Tongue (tissue), 1 donor: ENCODE measurements at regions not wholly inside any gene's neighbourhood (a gene's known extent, or its start where the extent isn't known, plus 50 kb on each side); places are given as distances from the start of the nearest gene placed in this dataset.
"Not testable (repeated sequence)": the region's sequence is repeated elsewhere in the genome, so short reads cannot be mapped to it uniquely, and the experiment has no call there.

Source experiments
- DNase-seq: peaks from one replicate; pipeline ENCODE4 v3.0.0-alpha.2; 2015

GRCh38 chr12:23259558-23259957 lies 634.6 kb downstream of the ETNK1 start:
- no peak for DNase-seq

GRCh38 chr12:23262670-23263069 lies 637.7 kb downstream of the ETNK1 start:
- DNase-seq: no peak

- no peak for DNase-seq
Observed at GRCh38 chr12:23277831-23278230, 652.9 kb downstream of the ETNK1 start.

GRCh38 chr12:23281295-23281694 lies 656.3 kb downstream of the ETNK1 start:
- DNase-seq: no peak

DNA sequence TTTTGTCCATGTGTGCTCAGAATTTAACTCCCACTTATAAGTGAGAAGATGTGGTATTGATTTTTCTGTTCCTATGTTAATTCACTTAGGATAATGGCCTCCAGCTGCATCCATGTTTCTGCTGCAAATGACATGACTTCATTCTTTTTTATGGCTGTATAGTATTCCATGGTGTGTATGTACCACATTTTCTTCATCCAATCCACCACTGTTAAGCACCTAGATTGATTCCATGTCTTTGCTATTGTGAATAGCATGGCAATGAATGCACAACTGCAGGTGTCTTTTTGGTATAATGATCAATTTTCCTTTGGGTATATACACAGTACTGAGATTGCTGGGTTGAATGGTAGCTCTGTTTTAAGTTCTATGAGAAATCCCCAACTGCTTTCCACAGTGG lies 657.7 kb downstream of the ETNK1 start:
- DNase-seq: no peak

DNA sequence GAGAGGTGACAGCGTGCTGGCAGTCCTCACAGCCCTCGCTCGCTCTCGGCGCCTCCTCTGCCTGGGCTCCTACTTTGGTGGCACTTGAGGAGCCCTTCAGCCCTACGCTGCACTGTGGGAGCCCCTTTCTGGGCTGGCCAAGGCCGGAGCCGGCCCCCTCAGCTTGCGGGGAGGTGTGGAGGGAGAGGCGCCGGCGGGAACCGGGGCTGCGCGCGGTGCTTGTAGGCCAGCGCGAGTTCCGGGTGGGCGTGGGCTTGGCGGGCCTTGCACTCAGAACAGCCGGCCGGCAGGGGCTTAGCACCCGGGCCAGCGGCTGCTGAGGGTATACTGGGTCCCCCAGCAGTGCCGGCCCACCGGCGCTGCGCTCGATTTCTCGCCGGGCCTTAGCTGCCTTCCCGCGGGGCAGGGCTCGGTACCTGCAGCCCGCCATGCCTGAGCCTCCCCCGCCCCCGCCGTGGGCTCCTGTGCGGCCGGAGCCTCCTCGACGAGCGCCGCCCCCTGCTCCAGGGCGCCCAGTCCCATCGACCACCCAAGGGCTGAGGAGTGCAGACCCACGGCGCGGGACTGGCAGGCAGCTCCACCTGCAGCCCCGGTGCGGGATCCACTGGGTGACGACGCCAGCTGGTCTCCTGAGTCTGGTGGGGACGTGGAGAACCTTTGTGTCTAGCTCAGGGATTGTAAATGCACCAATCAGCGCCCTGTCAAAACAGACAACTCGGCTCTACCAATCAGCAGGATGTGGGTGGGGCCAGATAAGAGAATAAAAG lies 661.0 kb downstream of the ETNK1 start:
- DNase-seq: not testable (repeated sequence)

DNA sequence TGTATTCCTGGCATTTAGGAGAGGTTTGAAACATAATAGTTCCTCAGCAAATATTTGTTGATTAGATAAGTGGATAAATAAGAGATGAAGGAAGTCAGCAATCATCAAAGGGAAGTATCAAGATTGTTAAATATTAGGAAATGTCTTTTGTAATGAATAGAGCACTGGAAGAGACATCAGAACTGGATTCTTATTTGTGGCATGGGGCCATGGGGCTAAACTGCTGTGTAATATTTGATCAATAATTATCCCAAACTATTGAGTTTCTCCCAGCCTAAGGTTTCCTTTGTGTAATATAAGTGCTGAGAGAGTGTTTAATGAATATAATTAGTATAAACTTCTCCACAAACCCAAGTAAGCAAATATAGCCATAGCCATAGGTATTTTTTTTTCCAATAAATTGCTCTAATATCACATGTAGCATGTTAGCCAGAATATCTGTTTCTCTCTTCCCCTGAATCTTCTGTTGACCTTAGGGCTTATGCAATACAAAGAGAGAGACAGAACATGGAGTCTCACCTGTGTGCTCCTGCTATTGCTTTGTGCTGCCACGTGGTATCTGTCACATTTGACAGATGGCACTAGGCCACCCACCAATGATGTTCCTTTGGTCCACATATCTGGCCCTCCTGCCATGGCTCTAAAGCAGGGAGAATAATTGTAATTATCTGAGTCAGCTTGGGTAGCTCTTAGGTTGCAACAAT lies 658.7 kb downstream of the SOX5 start:
- DNase-seq: no peak

- no peak for DNase-seq
Observed at GRCh38 chr12:23303220-23303619, 646.2 kb downstream of the SOX5 start.

DNA sequence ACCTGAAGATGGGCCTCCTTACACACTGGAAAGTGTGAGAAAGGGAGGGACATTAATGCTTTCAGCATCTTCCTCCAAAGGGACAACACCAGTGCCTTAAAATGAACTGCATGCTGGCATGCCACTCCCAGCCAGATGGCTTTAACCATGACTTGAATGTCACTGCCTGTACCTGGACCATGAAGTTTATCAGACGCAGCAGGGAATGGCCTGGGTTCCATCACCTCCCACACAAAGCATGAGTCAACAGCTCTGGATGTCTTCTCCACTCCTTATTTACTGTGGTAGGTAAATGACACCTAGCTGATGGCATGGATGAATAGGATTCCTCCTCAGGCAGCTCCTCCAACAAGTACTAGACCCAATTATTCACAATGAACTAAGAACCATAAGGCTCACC lies 645.6 kb downstream of the SOX5 start:
- no peak for DNase-seq

DNA sequence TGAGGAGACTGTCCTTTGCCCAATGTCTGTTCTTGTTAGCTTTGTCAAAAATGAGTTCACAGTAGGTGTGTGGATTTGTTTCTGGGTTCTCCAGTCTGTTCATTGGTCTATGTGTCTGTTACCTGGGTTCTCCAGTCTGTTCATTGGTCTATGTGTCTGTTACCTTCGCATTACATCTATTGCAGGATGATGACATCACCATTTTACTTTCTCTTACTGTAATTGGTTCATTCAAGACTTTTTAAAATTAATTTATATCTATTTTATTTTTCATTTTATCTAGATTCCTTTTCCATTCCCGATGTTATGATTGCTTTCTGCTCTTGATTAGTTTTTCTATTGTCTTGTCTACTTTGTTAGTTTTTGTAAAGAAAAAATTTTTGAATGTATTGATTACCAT lies 615.5 kb downstream of the SOX5 start:
- no peak for DNase-seq

DNA sequence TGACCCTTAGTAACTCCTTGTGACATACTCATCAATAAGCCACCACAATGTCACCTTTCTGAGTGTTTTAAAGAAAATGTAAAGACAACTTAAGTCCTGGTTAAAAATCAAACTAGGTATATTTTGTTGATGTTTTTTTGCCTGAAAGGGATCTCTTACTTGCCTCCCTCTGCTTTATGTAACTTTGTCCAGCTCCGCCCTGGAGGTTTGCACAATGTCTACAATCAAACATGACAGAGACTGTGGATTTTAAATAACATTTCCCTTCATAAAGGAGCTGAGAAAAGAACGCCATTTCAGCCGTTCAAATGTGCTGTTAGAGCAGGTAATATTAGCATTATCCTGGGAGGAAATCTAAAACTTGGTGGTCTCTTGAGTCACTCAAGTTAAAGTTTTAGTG lies 613.9 kb downstream of the SOX5 start:
- DNase-seq: no peak

DNA sequence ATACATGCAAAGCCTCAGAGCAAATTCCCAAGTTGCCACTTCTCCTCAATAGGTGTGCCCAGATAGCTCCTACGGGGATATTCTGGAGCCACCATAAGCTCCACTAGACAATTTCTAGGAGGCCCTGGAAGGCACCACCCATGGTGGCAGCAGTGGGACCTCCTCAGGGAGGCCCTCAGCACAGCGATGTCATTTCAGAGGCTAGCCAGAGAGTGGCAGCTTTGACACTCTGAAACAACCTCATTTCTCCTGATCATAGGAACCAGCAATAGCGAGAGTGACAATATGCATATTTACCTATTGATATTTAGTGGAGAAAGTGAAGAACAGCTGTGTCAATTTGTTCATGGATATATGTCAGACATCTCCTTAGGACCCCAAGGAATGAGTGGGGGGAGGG lies 612.3 kb downstream of the SOX5 start:
- no peak for DNase-seq

DNA sequence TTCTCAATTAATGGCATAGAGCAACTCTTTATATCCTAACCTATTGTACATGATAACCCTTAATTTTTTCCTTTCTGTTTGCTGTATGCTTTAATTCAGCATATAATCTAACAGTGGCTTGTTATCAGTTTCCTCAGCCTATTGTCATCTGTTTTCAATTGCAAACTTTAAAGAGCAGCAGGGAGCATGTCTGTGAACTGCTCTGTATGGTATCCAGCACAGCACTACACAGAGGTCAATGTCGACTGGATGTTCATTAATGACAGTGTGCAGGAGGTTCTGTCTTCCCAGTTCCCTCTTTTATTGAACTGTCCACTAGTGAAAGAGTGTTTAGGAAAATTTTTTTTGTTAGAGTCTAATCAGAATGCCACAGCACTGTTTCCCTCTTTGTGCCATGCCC lies 609.1 kb downstream of the SOX5 start:
- no peak for DNase-seq

- no peak for DNase-seq
Observed at GRCh38 chr12:23342407-23342806, 607.1 kb downstream of the SOX5 start.

GRCh38 chr12:23349564-23349963 lies 599.9 kb downstream of the SOX5 start:
- DNase-seq: no peak

GRCh38 chr12:23350808-23351207 lies 598.7 kb downstream of the SOX5 start:
- DNase-seq: no peak

DNA sequence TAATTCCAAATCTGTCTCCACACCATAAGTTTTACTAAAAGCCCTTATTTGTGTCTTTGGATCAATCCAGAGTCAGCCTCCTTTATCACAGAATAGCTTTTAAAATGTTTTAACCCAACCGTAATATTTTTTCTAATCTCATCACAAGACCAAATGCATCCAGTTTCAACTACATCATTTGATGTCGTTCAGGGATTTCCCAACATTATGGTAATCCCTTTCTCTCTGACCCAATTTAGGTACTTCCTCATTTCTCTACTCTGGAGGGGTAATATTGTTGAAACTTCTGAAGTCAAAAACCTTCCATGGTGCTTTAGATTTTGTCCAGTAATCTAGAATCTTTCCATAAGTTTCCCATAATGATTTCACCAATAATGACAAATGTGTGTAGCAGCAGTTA lies 596.8 kb downstream of the SOX5 start:
- no peak for DNase-seq

GRCh38 chr12:23354800-23355199 lies 594.7 kb downstream of the SOX5 start:
- no peak for DNase-seq

- DNase-seq: no peak
Observed at GRCh38 chr12:23356440-23356839, 593.0 kb downstream of the SOX5 start.

DNA sequence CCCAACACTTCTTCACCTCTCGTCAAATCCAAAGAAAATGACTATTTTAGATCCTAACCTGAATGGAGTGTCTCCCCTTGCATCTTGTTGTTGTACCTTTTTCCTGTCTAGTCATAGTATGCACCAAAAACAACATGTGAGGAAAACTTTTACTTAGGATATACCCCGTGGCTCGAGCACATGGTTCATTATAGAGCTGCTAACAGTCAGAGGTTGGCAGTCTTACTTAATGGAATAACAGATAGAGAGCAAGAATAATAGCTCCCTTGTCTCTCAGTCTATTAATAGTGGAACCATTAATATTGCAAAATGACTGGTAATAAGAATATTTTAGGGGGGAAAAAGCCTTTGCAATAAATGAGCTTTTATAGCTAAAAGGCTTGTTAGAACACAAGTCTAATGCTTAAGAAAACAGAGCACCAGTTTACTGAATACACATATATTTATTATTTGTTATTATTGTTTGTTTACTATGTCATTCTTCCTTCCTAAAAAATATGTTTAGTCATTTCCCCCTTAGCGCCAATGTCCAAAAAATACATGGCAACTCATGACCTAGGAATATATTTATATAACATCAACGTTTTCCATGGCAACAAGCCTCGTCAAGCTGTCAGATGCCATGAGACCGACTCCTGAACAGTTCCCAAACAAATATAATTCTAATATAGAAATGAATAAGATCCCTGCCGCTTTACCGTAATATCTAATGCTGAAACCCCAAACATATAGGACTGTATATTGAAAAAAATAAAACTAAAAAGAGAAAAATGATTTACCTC lies 592.4 kb downstream of the SOX5 start:
- DNase-seq: no peak

DNA sequence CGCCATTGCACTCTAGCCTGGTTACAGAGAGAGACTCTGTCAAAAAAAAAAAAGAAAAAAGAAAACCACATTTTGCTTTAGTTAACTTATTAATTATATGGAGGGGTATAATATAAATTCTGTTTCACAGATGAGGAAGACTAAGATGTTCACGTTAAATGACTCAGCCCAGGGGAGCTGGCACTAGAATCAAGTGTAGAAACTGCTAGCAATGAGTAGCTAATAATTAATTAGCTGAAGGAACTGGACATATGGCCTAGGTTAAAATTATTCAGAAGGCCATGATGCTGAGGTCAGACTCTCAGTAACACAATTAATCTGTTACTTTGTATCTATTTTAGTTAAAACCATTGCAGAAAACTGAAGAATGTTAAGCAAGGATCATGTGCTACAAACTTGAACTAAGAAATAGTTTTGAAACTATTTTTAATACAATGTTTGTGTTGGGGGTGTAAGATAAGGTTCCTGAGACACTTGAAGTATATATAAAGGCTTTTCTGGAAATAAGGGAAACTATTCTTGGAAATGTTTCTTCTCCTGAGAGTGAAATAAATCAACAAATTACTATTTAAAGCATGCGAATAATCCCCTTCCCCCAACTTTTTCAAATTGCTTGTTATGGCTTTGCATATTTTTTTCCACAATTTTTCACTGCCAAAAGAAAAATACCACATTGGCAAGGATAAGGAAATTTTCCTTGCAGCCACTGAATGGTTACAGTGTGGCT lies 589.3 kb downstream of the SOX5 start:
- DNase-seq: peak; percentile 17

DNA sequence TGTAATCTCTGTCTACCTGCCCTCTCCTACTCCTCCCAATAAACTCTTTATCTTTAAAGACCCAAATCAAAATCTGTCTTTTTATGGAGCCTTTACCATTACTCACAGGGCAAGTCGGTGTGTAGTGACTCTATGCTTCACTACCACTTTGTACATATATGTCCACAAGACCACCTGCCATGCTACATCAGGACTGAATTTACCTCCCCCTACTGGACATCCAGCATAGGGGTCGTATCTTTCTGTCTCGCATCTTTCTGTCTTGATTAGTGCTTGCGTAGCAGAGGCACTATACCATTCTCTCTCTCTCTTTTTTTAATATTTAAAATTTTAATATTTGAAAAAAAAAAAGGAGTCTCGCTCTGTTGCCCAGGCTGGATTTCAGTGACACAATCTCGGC lies 587.5 kb downstream of the SOX5 start:
- no peak for DNase-seq

- no peak for DNase-seq
Observed at GRCh38 chr12:23368590-23368989, 580.9 kb downstream of the SOX5 start.
